GM21390 (cell line): ENCODE measurements at regions not wholly inside any gene's neighbourhood (a gene's known extent, or its start where the extent isn't known, plus 50 kb on each side); places are given as distances from the start of the nearest gene placed in this dataset.

ENCODE experiments used
- ATAC-seq: cut with Tn5 transposase; IDR thresholded peaks from one replicate; pipeline ENCODE4 v1.9.1; 2021; ENCODE audit not compliant: unreplicated experiment

DNA sequence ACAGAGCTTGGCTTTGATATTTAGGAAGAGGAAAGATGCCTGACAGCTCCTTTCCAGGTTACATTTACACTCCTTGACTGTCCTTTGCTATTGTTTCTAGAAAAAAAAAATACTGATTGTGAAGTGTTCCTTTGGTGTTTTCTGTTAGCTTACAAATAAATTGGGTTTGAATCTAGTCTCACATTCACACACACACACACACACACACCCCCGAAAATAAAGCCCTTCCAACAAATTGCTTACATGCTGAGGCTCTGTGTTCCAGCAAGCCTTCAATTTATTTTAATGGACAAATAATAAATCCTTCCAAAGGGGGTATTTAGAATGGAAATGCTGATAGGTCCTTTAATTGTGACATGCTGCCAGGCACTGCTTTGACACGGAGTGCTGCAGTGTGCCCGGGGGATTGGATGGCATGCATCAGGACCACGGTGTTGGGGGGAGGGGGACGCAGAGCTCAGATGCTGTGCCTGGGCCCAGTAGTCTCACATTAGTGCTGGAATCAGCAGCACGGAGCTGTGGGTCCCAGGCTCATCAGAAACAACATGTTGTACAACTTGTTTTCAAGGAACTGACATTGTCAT is 199.9 kb downstream of the CD83 start:
- no peak for ATAC-seq

DNA sequence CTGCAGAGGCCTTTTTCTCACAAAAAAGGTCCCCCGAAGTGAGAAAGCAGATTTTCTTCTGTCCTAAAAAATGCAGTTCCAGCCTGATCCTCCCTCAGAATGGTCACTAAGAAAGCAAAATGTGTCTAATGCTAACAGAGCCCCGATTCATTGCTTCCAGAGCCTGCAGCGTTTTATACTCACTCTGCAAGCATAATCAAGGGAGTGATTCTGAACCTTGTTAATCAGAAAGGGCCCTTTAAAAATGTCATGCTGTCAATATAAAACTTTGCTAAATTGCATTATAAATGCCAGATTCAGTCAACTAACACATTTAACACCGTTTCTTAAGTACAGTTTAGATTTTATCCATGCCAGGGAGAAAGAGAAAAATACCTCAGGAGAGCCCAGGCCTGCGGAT is 202.8 kb downstream of the CD83 start:
- ATAC-seq, result no peak

- no peak for ATAC-seq
These were observed 204.6 kb downstream of the CD83 start for GRCh38 chr6:14321992-14322772.

GRCh38 chr6:14322841-14323240 is 205.3 kb downstream of the CD83 start:
- no peak for ATAC-seq

DNA sequence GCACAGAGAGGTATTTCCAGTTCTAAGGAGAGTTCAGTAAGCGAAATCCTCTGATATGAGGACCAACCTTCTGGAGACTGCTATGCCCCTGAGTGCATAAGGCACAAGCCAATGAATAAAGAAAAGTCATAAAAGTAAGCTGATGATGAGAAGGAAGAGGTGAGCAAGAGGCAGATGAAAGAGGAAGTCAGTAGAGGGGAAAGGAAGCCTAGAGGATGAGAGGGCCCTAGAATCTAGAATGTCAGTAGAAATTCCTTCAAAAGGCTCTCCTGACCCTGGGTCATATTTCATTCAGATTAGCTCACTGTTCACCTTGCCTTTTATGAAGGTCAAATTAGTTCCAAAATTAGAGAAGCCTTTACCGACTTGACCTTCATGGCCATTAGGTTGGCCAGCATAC is 209.2 kb downstream of the CD83 start:
- ATAC-seq, result no peak

DNA sequence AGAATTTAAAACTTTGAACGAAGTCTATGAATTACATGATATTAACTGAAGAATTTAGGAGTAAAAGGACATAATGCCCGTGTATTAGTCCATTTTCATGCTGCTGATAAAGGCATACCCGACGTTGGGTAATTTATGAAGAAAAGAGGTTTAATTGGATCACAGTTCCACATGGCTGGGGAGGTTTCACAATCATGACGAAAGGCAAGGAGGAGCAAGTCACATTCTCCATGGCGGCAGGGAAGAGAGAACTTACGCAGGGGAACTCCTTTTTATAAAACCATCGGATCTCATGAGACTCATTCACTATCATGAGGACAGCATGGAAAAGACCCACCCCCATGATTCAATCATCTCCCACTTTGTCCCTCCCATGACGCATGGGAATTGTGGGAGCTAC is 210.6 kb downstream of the CD83 start:
- ATAC-seq, result no peak

- no peak for ATAC-seq
These were observed 216.2 kb downstream of the CD83 start for GRCh38 chr6:14333556-14334305.

- ATAC-seq, result no peak
These were observed 217.5 kb downstream of the CD83 start for GRCh38 chr6:14335071-14335470.

- ATAC-seq, result no peak
These were observed 219.6 kb downstream of the CD83 start for GRCh38 chr6:14337152-14337551.

- ATAC-seq, result no peak
These were observed 221.6 kb downstream of the CD83 start for GRCh38 chr6:14339172-14339571.

GRCh38 chr6:14339711-14340584 is 222.4 kb downstream of the CD83 start:
- no peak for ATAC-seq

DNA sequence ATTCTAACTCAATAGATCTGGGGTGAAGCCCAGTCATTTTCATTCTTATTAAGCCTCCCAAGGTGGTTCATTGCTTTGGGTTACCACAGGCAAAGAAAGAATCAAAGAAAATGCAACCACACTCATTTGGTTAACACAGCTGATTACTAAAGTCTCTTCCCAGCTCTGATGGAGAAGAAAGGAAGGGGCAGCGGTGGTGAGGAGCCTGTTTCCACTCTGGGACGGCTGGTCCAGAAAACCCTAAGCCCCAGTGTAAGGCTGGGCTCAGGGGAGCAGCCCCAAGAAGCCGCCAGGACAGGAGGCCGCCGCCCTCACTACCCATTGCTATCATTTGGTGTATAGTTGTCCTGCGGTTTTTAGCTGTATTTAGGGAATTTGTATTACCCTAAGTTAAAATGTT is 226.9 kb downstream of the CD83 start:
- no peak for ATAC-seq

DNA sequence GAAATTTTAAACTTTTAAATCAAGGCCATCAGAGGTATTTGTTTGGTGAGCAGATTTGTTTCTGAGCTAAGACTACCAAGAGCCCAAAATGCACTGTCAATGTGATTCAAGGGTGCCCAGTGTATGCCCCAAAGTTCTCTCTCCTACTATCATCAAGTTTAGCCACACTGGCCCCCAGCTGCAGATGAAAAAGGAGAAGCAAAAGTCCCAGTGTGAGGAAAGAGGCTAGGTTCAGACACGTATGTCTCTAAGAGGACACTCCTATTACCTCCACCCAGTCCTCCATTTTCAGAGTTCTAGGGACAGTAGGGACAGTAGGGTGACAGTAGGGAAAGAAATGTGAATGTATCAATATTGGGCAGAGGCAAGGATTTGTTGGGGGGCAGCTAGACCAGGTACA is 230.8 kb downstream of the CD83 start:
- no peak for ATAC-seq

DNA sequence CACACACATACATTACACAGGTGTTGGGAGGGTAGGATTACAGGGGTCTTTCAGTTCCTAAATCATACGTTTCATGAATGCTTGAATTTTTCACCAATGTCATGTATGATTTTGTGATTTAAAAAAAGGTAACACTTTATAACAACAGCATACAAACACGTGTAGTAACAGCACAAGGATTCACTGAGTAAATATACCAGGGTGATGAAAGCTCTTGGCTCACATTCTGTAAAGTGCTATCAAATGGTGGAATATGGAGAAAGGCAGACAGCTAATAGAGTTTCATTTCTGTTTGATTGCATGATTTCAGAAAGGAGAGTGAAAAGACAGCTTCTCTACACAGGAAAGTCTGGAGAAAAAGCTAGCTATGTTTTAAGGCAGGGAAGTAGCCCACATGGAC is 231.9 kb downstream of the CD83 start:
- no peak for ATAC-seq

DNA sequence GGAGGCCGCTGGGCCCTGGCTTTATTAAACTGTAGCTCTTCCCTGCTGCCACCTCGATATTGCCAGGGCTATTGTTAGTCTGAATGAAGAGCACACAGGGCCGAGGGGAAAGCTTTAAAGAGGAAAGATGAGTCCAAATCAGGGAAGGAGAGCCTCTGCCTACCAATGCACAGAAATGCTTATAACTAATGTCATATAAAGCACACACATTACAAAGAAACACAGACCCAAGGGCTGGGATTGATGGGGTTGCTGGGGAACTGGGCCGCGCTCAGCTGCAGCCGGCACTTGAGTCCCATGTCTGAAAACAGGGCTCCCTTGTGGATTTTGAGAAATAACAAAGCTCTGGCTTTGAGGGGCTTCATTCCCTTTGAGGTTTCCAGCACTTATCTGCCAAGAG is 232.6 kb downstream of the CD83 start:
- no peak for ATAC-seq

DNA sequence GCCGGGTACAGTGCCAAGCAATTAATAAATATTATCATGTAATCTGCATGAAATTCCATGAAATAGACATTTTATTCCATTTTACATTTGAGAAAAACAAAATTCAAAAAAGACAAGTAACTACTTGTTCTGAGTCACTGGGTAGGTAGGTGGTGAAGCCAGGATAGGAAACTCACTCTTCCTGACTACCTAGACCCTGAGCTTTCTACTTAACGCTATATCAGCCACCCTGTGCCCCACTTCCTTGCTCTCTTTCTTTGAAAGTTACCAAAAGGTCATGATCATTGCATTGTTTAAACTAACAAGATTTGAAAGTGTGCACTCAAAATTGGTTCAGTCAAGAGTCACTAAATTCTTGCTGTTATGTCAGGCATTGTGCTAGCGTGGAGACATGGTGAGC is 235.7 kb downstream of the CD83 start:
- no peak for ATAC-seq

GRCh38 chr6:14353798-14354197 is 236.2 kb downstream of the CD83 start:
- no peak for ATAC-seq

DNA sequence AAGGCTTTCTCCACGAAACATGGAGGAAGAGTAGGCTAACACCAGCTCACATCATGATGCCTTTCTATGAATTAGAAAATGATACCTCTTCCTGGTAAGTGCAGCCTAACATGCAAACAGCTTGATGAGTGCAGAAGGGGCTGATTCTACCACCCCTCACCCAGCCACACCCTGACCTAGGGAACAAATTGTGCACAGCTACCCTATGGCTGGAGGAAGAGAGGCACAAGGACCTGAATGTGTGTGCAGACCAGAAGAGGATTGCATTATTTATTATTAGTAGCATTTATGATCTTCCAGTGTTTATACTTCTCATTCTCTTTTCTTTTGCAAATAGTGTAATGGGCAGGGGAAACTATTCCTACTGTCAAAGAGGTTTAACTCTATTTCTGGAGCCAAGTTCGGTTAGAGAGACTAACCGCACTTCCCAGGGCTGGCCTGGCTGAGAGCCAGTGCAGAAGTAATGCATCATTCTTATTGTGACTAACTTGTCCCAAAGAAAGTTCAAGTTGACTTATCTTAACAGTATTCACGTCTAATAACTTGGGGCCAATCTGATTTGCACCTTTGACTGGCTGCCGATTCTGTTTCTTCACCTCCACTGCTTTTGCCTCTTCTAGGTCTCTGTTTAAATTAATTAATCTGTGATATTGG is 237.5 kb downstream of the CD83 start:
- no peak for ATAC-seq

DNA sequence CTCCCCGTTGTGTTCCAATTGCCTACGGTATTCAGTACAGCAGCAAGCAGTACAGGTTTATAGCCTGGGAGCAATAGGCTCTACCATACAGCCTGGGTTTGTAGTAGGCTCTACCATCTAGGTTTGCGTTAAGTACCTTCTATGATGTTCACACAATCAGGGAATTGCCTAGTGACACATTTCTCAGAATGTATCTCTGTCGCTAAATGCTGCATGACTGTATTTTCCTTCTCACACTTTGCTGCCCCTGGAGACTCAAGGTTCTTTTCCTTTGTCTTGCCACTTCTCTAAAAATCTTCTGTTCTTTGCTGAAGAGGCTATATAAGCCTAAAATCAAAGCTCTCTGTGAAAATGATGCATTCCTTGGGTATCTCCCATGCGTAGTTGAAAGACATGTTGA is 241.9 kb downstream of the CD83 start:
- ATAC-seq, result no peak

DNA sequence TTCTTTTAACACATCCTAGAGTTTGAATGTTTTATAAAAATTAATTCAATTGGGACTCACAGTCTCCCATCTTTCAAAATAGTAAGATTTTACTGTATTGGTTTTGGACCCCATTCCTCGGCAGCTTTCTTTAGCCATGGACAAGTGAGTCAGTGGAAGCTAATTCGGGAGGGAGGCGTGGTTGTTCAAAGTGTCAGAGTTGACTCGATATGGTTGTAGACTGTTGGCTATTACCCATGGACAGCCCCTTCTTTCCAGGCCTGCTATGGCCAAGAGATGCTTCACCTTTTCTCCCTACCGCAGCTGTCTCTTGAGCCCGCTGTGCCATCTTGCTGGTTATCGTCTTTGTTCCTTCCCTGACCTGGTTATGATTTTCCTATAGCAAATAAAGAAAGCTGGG is 243.0 kb downstream of the CD83 start:
- no peak for ATAC-seq

DNA sequence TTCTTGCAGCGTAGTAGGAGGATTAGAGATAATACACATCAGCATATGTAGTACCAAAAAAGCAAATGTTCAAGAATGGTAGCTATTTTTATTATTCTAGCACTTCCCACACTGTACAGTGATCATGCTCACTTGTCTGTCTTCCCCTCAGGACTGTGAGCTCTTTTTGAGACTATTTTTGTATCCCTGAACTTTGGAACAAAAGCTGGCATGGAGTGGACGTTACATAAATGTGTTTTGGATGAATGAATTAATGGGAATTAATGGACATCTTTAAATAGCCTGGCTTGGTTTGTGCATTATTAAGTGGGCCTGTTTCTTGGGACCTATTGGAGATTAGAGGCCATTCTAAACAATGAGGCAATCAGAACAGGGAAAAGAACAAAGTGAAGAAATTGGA is 243.7 kb downstream of the CD83 start:
- no peak for ATAC-seq
